ENCODE measurements at regions not wholly inside any gene's neighbourhood (a gene's known extent, or its start where the extent isn't known, plus 50 kb on each side); places are given as distances from the start of the nearest gene placed in this dataset.
"Not testable (repeated sequence)": the region's sequence is repeated elsewhere in the genome, so short reads cannot be mapped to it uniquely, and the experiment has no call there.

- peak; percentile 39 for DNase-seq
Observed at GRCh38 chr14:44453433-44454171, 53.5 kb downstream of the FSCB start.

GRCh38 chr14:44450232-44450631 is 56.9 kb downstream of the FSCB start:
- not testable (repeated sequence) for DNase-seq

- DNase-seq = no peak
Observed at GRCh38 chr14:44449680-44450079, 57.4 kb downstream of the FSCB start.

- no peak for DNase-seq
Observed at GRCh38 chr14:44448951-44449358, 58.1 kb downstream of the FSCB start.

GRCh38 chr14:44446965-44447364 is 60.1 kb downstream of the FSCB start:
- no peak for DNase-seq

- no peak for DNase-seq
Observed at GRCh38 chr14:44444454-44444853, 62.6 kb downstream of the FSCB start.

- DNase-seq = no peak
Observed at GRCh38 chr14:44438936-44439335, 68.1 kb downstream of the FSCB start.

GRCh38 chr14:44438221-44438620 is 68.9 kb downstream of the FSCB start:
- no peak for DNase-seq

- DNase-seq = no peak
Observed at GRCh38 chr14:44436458-44436857, 70.6 kb downstream of the FSCB start.

- DNase-seq = no peak
Observed at GRCh38 chr14:44428231-44428945, 78.7 kb downstream of the FSCB start.

GRCh38 chr14:44422699-44423098 is 84.4 kb downstream of the FSCB start:
- DNase-seq = no peak

- no peak for DNase-seq
Observed at GRCh38 chr14:44420226-44420625, 86.9 kb downstream of the FSCB start.

- DNase-seq = no peak
Observed at GRCh38 chr14:44418856-44419255, 88.2 kb downstream of the FSCB start.

GRCh38 chr14:44417809-44418208 is 89.3 kb downstream of the FSCB start:
- DNase-seq = no peak

- DNase-seq = no peak
Observed at GRCh38 chr14:44414646-44415045, 92.4 kb downstream of the FSCB start.

- DNase-seq = no peak
Observed at GRCh38 chr14:44412858-44413569, 94.1 kb downstream of the FSCB start.

- peak; percentile 40 for DNase-seq
Observed at GRCh38 chr14:44405011-44405486, 102.0 kb downstream of the FSCB start.

GRCh38 chr14:44404599-44404998 is 102.5 kb downstream of the FSCB start:
- no peak for DNase-seq

- peak; percentile 94 for DNase-seq
Observed at GRCh38 chr14:44404036-44404435, 103.0 kb downstream of the FSCB start.

GRCh38 chr14:44403193-44403592 is 103.9 kb downstream of the FSCB start:
- peak; percentile 1 for DNase-seq

- no peak for DNase-seq
Observed at GRCh38 chr14:44396226-44396625, 110.9 kb downstream of the FSCB start.

- DNase-seq = no peak
Observed at GRCh38 chr14:44392984-44393383, 114.1 kb downstream of the FSCB start.

GRCh38 chr14:44388306-44388705 is 118.8 kb downstream of the FSCB start:
- peak; percentile 55 for DNase-seq

GRCh38 chr14:44385906-44386305 is 121.2 kb downstream of the FSCB start:
- DNase-seq = no peak

All from NCI-H1694 (cell line).